ENCODE measurements at regions not wholly inside any gene's neighbourhood (a gene's known extent, or its start where the extent isn't known, plus 50 kb on each side); places are given as distances from the start of the nearest gene placed in this dataset.
A peak's percentile ranks its signal among the peaks of the same experiment; 100 is the strongest.

DNA sequence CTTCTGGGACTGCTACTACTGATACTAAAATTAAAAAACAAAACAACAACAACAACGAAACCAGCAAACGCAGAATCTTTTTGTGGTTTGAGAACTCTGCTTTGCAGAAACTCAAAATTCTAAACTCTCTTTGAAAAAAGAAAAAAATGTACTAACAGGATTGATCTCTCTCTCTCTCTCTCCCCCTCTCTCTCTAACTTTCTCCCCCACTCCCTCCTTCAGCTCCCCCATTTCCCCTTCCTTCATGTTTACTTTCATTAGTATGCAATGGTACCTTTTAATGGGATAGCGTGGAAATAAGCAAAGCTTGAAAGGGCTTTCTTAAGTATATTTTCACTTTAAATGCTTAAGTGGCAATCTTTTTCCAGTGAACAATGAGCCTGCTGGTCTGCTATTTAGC, 562.6 kb upstream of the ADGRL2 start:
- 45 to 62% methylated on average over 3 of the region's 3 CpGs for WGBS, 2 donors
- DNase-seq (peak in 2 of 3 donors; percentile 30 to 40), ATAC-seq (ENCODE audit: insufficient read depth, low FRiP score) (no peak)
- Histone ChIP-seq H3K36me3 (ENCODE audit: control insufficient read depth in 4 of 4, insufficient read depth in 4 of 4, low read length in 4 of 4) (no peaks in the 10 kb centered on the region), H3K4me1 (ENCODE audit: control insufficient read depth in 5 of 5, insufficient read depth in 5 of 5, low read length in 5 of 5) (peaks cover 0 to 12% (median 0%) of the 10 kb centered on the region in 5 donors), H3K9ac (ENCODE audit: insufficient read depth in 1 of 2, low read length in 2 of 2) (peak overlapping the region in 1 of 2 donors; percentile 14), H3K9me3 (ENCODE audit: control insufficient read depth in 4 of 4, insufficient read depth in 3 of 4, low read length in 3 of 4) (no peaks in the 10 kb centered on the region), H3K27ac (ENCODE audit: low read depth in 1 of 2, low read length in 1 of 2) (no peak overlapping the region), H3K4me3 (no peak overlapping the region), H3K27me3 (ENCODE audit: control insufficient read depth in 3 of 3, insufficient read depth in 3 of 3, low read length in 2 of 3) (no peaks in the 10 kb centered on the region)
- TF ChIP-seq, protein P1, sequence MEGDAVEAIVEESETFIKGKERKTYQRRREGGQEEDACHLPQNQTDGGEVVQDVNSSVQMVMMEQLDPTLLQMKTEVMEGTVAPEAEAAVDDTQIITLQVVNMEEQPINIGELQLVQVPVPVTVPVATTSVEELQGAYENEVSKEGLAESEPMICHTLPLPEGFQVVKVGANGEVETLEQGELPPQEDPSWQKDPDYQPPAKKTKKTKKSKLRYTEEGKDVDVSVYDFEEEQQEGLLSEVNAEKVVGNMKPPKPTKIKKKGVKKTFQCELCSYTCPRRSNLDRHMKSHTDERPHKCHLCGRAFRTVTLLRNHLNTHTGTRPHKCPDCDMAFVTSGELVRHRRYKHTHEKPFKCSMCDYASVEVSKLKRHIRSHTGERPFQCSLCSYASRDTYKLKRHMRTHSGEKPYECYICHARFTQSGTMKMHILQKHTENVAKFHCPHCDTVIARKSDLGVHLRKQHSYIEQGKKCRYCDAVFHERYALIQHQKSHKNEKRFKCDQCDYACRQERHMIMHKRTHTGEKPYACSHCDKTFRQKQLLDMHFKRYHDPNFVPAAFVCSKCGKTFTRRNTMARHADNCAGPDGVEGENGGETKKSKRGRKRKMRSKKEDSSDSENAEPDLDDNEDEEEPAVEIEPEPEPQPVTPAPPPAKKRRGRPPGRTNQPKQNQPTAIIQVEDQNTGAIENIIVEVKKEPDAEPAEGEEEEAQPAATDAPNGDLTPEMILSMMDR (IDR thresholded peaks at IDR 0.05; ENCODE audit: control extremely low read depth, extremely low read depth), result no peak

DNA sequence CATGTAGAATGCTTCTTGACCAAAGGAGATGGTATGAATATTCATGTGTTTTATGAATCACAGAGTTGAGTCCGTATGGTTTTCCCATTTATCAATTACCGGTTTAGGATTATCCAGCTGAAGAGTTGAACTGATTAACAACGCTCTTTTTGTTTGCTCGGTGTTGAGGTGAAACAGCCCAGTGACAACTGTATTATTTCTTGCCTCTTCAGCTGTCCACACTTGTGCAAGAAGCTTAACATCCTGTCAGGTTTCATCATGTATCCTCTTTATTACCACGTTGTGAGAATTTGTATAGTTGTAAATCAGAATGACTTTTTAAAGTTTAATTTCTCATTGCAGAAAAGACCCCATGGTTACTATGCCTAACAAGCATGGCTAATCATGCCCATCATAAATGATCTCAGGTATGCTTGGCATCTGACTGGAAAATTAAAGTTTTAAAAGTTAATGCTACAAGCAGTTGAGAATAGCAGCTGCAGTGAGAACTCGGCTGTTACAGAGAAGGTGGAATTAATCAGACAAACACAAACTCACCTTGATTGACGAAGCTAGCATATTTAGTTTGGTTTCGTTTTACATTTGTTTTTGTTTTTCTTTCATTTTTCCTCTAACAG, 563.2 kb upstream of the ADGRL2 start:
- peaks cover 0 to 18% (median 0%) of the 10 kb centered on the region in 5 donors for H3K4me1 ChIP-seq (ENCODE audit: control insufficient read depth in 5 of 5, insufficient read depth in 5 of 5, low read length in 5 of 5)
- 31 to 38% methylated on average over 8 of the region's 8 CpGs for WGBS, 2 donors
- no peak overlapping the region for H3K27ac ChIP-seq (ENCODE audit: low read depth in 1 of 2, low read length in 1 of 2)
- H3K4me3 ChIP-seq, result no peak overlapping the region
- H3K36me3 ChIP-seq (ENCODE audit: control insufficient read depth in 4 of 4, insufficient read depth in 4 of 4, low read length in 4 of 4), result no peaks in the 10 kb centered on the region
- TF ChIP-seq, protein P1 (IDR thresholded peaks at IDR 0.05; ENCODE audit: control extremely low read depth, extremely low read depth), result no peak
- H3K27me3 ChIP-seq (ENCODE audit: control insufficient read depth in 3 of 3, insufficient read depth in 3 of 3, low read length in 2 of 3), result no peaks in the 10 kb centered on the region
- H3K9me3 ChIP-seq (ENCODE audit: control insufficient read depth in 4 of 4, insufficient read depth in 3 of 4, low read length in 3 of 4), result no peaks in the 10 kb centered on the region
- peak in 2 of 3 donors; percentile 11 to 43 for DNase-seq
- H3K9ac ChIP-seq (ENCODE audit: insufficient read depth in 1 of 2, low read length in 2 of 2), result peak overlapping the region in 1 of 2 donors; percentile 14
- ATAC-seq (ENCODE audit: insufficient read depth, low FRiP score), result no peak

DNA sequence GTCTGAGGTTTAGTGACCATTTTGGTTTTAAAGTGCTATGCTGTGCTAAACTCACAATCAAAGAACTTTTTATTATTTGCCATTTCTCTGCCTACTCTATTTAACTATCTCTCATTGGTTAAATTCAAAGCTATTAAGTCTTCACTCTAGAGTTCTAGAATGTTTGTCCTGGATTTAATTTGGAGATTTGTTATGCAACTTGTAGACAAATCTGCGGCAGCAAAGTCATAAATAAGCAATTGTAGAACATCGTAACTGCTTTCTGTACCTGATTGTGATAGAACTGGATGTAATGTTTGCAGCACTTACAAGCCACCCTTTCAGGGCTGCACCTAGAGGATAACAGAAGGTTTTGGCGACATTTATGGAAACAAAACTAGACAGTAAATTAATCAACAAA, 566.5 kb upstream of the ADGRL2 start:
- DNase-seq, result no peak

More for the DNA sequence above, 566.5 kb upstream of the ADGRL2 start:
- Histone ChIP-seq H3K27me3 (ENCODE audit: control insufficient read depth in 3 of 3, insufficient read depth in 3 of 3, low read length in 2 of 3) (no peaks in the 10 kb centered on the region), H3K4me3 (no peak overlapping the region), H3K9me3 (ENCODE audit: control insufficient read depth in 4 of 4, insufficient read depth in 3 of 4, low read length in 3 of 4) (no peaks in the 10 kb centered on the region), H3K4me1 (ENCODE audit: control insufficient read depth in 5 of 5, insufficient read depth in 5 of 5, low read length in 5 of 5) (peaks cover 0 to 33% (median 0%) of the 10 kb centered on the region in 5 donors), H3K36me3 (ENCODE audit: control insufficient read depth in 4 of 4, insufficient read depth in 4 of 4, low read length in 4 of 4) (no peaks in the 10 kb centered on the region), H3K9ac (ENCODE audit: insufficient read depth in 1 of 2, low read length in 2 of 2) (no peak overlapping the region), H3K27ac (ENCODE audit: low read depth in 1 of 2, low read length in 1 of 2) (no peak overlapping the region)
- no peak for ATAC-seq (ENCODE audit: insufficient read depth, low FRiP score)
- TF ChIP-seq, protein P1 (IDR thresholded peaks at IDR 0.05; ENCODE audit: control extremely low read depth, extremely low read depth), result no peak
- 84 to 91% methylated on average over 3 of the region's 3 CpGs for WGBS, 2 donors

All from lung (tissue), 11 donors.